ENCODE measurements at regions not wholly inside any gene's neighbourhood (a gene's known extent, or its start where the extent isn't known, plus 50 kb on each side); places are given as distances from the start of the nearest gene placed in this dataset.

GRCh38 chr14:44279357-44279756 lies 227.7 kb downstream of the FSCB start:
- TF ChIP-seq CTCF (IDR thresholded peaks at IDR 0.05; ENCODE audit: low read depth, low read length) (no peak), MAX (IDR thresholded peaks at IDR 0.05; ENCODE audit: low read depth, low read length) (no peak)

Data from NB4 (cell line).